ENCODE measurements at regions not wholly inside any gene's neighbourhood (a gene's known extent, or its start where the extent isn't known, plus 50 kb on each side); places are given as distances from the start of the nearest gene placed in this dataset.

GRCh38 chr1:10848109-10848684 is 51.8 kb upstream of the CASZ1 start:
- no peak for DNase-seq (ENCODE audit: low spot score)
- intact Hi-C loops (cut with DNase I), result no loop called here

- intact Hi-C loops (cut with DNase I), result no loop called here
- DNase-seq (ENCODE audit: low spot score), result no peak
Observed at GRCh38 chr1:10850026-10850425, 53.6 kb upstream of the CASZ1 start.

- no peak for DNase-seq (ENCODE audit: low spot score)
- intact Hi-C loops (cut with DNase I), result no loop called here
Observed at GRCh38 chr1:10851024-10852013, 54.9 kb upstream of the CASZ1 start.

GRCh38 chr1:10852018-10852417 is 55.6 kb upstream of the CASZ1 start:
- no peak for DNase-seq (ENCODE audit: low spot score)
- intact Hi-C loops (cut with DNase I), result no loop called here

- intact Hi-C loops (cut with DNase I), result no loop called here
- DNase-seq (ENCODE audit: low spot score), result no peak
Observed at GRCh38 chr1:10852486-10852885, 56.0 kb upstream of the CASZ1 start.

GRCh38 chr1:10852998-10853520 is 56.6 kb upstream of the CASZ1 start:
- intact Hi-C loops (cut with DNase I), result no loop called here

GRCh38 chr1:10853701-10854100 is 57.3 kb upstream of the CASZ1 start:
- DNase-seq (ENCODE audit: low spot score), result no peak
- intact Hi-C loops (cut with DNase I), result no loop called here

More at GRCh38 chr1:10852998-10853520, 56.6 kb upstream of the CASZ1 start:
- DNase-seq (ENCODE audit: low spot score), result no peak

- no peak for DNase-seq (ENCODE audit: low spot score)
- intact Hi-C loops (cut with DNase I), result no loop called here
Observed at GRCh38 chr1:10854856-10855459, 58.5 kb upstream of the CASZ1 start.

GRCh38 chr1:10856176-10856683 is 59.8 kb upstream of the CASZ1 start:
- intact Hi-C loops (cut with DNase I), result no loop called here
- no peak for DNase-seq (ENCODE audit: low spot score)

GRCh38 chr1:10856863-10857598 is 60.6 kb upstream of the CASZ1 start:
- DNase-seq (ENCODE audit: low spot score), result no peak
- intact Hi-C loops (cut with DNase I), result no loop called here

GRCh38 chr1:10857687-10858086 is 61.2 kb upstream of the CASZ1 start:
- intact Hi-C loops (cut with DNase I), result no loop called here
- DNase-seq (ENCODE audit: low spot score), result no peak

- no peak for DNase-seq (ENCODE audit: low spot score)
- intact Hi-C loops (cut with DNase I), result loop anchor here (1.0 to 10.0 kb wide), 3 partner anchors 37 to 173 kb away; no protein-coding TSS in a partner anchor
Observed at GRCh38 chr1:10860218-10860617, 63.8 kb upstream of the CASZ1 start.

- no peak for DNase-seq (ENCODE audit: low spot score)
- intact Hi-C loops (cut with DNase I), result loop anchor here (1.0 to 10.0 kb wide), 3 partner anchors 37 to 173 kb away; no protein-coding TSS in a partner anchor
Observed at GRCh38 chr1:10860682-10861081, 64.2 kb upstream of the CASZ1 start.

- DNase-seq (ENCODE audit: low spot score), result no peak
- intact Hi-C loops (cut with DNase I), result loop anchor here (1.0 to 10.0 kb wide), 3 partner anchors 66 to 175 kb away; partner anchors contain the start of gene CASZ1
Observed at GRCh38 chr1:10861822-10862221, 65.4 kb upstream of the CASZ1 start.

- DNase-seq (ENCODE audit: low spot score), result no peak
- intact Hi-C loops (cut with DNase I), result loop anchor here (1.0 to 10.0 kb wide), 3 partner anchors 67 to 176 kb away; partner anchors contain the start of gene CASZ1
Observed at GRCh38 chr1:10862743-10863335, 66.4 kb upstream of the CASZ1 start.

- no peak for DNase-seq (ENCODE audit: low spot score)
- intact Hi-C loops (cut with DNase I), result loop anchor here (5.0 to 10.0 kb wide), 2 partner anchors 139 to 177 kb away; no protein-coding TSS in a partner anchor
Observed at GRCh38 chr1:10863886-10864285, 67.4 kb upstream of the CASZ1 start.

GRCh38 chr1:10864776-10865175 is 68.3 kb upstream of the CASZ1 start:
- DNase-seq (ENCODE audit: low spot score), result no peak
- intact Hi-C loops (cut with DNase I), result loop anchor here (5.0 to 10.0 kb wide), 3 partner anchors 140 to 217 kb away; no protein-coding TSS in a partner anchor

GRCh38 chr1:10865518-10866320 is 69.3 kb upstream of the CASZ1 start:
- intact Hi-C loops (cut with DNase I), result loop anchor here (1.0 to 10.0 kb wide), 3 partner anchors 71 to 218 kb away; no protein-coding TSS in a partner anchor
- no peak for DNase-seq (ENCODE audit: low spot score)
